Parathyroid adenoma (tissue), 2 donors: ENCODE measurements at regions not wholly inside any gene's neighbourhood (a gene's known extent, or its start where the extent isn't known, plus 50 kb on each side); places are given as distances from the start of the nearest gene placed in this dataset.

Experiments used
- H2AFZ ChIP-seq: fragments of 300-600 bp; sonication (generic); one replicate; pipeline ENCODE4 v1.7.0; 2017; ENCODE audit warnings: antibody characterized with exemption, mild to moderate bottlenecking
- H3K27ac ChIP-seq: fragments of 300-600 bp; sonication (generic); one replicate; pipeline ENCODE4 v1.7.0; 2017
- H3K27me3 ChIP-seq: fragments of 300-600 bp; sonication (generic); one replicate; pipeline ENCODE4 v1.7.0; 2017; ENCODE audit warnings: low read length; ENCODE audit not compliant: control insufficient read depth, insufficient read depth
- H3K36me3 ChIP-seq: fragments of 300-600 bp; sonication (generic); one replicate; pipeline ENCODE4 v1.7.0; 2017; ENCODE audit warnings: low read length; ENCODE audit not compliant: control insufficient read depth, insufficient read depth
- H3K4me1 ChIP-seq: fragments of 300-600 bp; sonication (generic); one replicate; pipeline ENCODE4 v1.7.0; 2017; ENCODE audit warnings: control low read depth
- H3K4me2 ChIP-seq: fragments of 300-600 bp; sonication (generic); one replicate; pipeline ENCODE4 v1.7.0; 2017; ENCODE audit warnings: low read length
- H3K4me3 ChIP-seq: fragments of 300-600 bp; sonication (generic); one replicate; pipeline ENCODE4 v1.7.0; 2017; ENCODE audit warnings: low read depth, low read length
- H3K79me2 ChIP-seq: fragments of 300-600 bp; sonication (generic); one replicate; pipeline ENCODE4 v1.7.0; 2017; ENCODE audit warnings: control low read depth
- H3K9ac ChIP-seq: fragments of 300-600 bp; sonication (generic); one replicate; pipeline ENCODE4 v1.7.0; 2017; ENCODE audit warnings: mild to moderate bottlenecking
- H3K9me3 ChIP-seq: fragments of 300-600 bp; sonication (generic); one replicate; pipeline ENCODE4 v1.7.0; 2017; ENCODE audit warnings: low read length; ENCODE audit not compliant: control insufficient read depth
- TF ChIP-seq, protein P1 (sequence below): fragments of 300-600 bp; sonication (generic); IDR thresholded peaks from one replicate; pipeline ENCODE4 v1.7.0; 2017; ENCODE audit warnings: antibody characterized with exemption, mild to moderate bottlenecking
- donor health status: primary hyperparathyroidism.

- Histone ChIP-seq H3K9me3 (no peaks in the 10 kb centered on the region), H3K27ac (no peak overlapping the region), H3K9ac (no peak overlapping the region), H3K27me3 (no peaks in the 10 kb centered on the region), H3K36me3 (no peaks in the 10 kb centered on the region), H3K4me1 (no peaks in the 10 kb centered on the region), H3K79me2 (no peaks in the 10 kb centered on the region), H2AFZ (no peak overlapping the region), H3K4me3 (no peak overlapping the region), H3K4me2 (no peak overlapping the region)
- TF ChIP-seq, protein P1, sequence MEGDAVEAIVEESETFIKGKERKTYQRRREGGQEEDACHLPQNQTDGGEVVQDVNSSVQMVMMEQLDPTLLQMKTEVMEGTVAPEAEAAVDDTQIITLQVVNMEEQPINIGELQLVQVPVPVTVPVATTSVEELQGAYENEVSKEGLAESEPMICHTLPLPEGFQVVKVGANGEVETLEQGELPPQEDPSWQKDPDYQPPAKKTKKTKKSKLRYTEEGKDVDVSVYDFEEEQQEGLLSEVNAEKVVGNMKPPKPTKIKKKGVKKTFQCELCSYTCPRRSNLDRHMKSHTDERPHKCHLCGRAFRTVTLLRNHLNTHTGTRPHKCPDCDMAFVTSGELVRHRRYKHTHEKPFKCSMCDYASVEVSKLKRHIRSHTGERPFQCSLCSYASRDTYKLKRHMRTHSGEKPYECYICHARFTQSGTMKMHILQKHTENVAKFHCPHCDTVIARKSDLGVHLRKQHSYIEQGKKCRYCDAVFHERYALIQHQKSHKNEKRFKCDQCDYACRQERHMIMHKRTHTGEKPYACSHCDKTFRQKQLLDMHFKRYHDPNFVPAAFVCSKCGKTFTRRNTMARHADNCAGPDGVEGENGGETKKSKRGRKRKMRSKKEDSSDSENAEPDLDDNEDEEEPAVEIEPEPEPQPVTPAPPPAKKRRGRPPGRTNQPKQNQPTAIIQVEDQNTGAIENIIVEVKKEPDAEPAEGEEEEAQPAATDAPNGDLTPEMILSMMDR, result no peak
Observed at GRCh38 chr7:27312820-27313219, 70.2 kb downstream of the EVX1 start.

- no peak overlapping the region for H3K4me3 ChIP-seq
- no peak overlapping the region for H3K4me2 ChIP-seq
- TF ChIP-seq, protein P1, result no peak
- no peaks in the 10 kb centered on the region for H3K36me3 ChIP-seq
- H3K79me2 ChIP-seq, result no peaks in the 10 kb centered on the region
- H3K9ac ChIP-seq, result no peak overlapping the region
- H3K4me1 ChIP-seq, result no peaks in the 10 kb centered on the region
- no peak overlapping the region for H2AFZ ChIP-seq
- no peak overlapping the region for H3K27ac ChIP-seq
- no peaks in the 10 kb centered on the region for H3K27me3 ChIP-seq
- no peaks in the 10 kb centered on the region for H3K9me3 ChIP-seq
Observed at GRCh38 chr7:27314111-27314510, 71.5 kb downstream of the EVX1 start.

DNA sequence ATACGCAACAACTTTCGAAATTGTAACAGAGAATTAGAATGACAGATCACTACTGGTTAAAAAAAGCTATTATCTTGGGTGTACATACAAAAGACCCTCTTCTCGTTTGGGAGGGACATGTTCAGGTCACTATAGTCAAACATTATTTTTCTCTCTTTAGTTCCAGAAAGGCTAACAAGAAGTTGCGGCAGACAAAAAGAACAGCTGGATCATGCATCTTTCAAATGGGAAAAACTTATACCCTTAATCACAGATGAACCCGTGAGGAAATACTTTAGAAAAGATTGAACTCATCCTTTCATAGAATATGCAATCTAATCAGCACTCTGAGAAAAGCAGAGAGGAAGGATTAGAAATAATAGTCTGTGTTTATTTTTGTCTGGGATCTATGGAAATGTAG is 72.5 kb downstream of the EVX1 start:
- H3K4me2 ChIP-seq, result no peak overlapping the region
- no peak overlapping the region for H3K4me3 ChIP-seq
- H3K79me2 ChIP-seq, result no peaks in the 10 kb centered on the region
- no peak overlapping the region for H2AFZ ChIP-seq
- no peaks in the 10 kb centered on the region for H3K36me3 ChIP-seq
- no peaks in the 10 kb centered on the region for H3K9me3 ChIP-seq
- H3K27me3 ChIP-seq, result no peaks in the 10 kb centered on the region
- H3K9ac ChIP-seq, result no peak overlapping the region
- no peaks in the 10 kb centered on the region for H3K4me1 ChIP-seq
- no peak overlapping the region for H3K27ac ChIP-seq
- TF ChIP-seq, protein P1, result no peak

GRCh38 chr7:27316311-27316710 is 73.7 kb downstream of the EVX1 start:
- H3K4me3 ChIP-seq, result no peak overlapping the region
- no peak overlapping the region for H3K9ac ChIP-seq
- TF ChIP-seq, protein P1, result no peak
- H2AFZ ChIP-seq, result no peak overlapping the region
- no peak overlapping the region for H3K27ac ChIP-seq
- H3K27me3 ChIP-seq, result no peaks in the 10 kb centered on the region
- no peak overlapping the region for H3K4me2 ChIP-seq
- no peaks in the 10 kb centered on the region for H3K36me3 ChIP-seq
- no peaks in the 10 kb centered on the region for H3K4me1 ChIP-seq
- no peaks in the 10 kb centered on the region for H3K79me2 ChIP-seq
- no peaks in the 10 kb centered on the region for H3K9me3 ChIP-seq

GRCh38 chr7:27324246-27324645 is 81.6 kb downstream of the EVX1 start:
- Histone ChIP-seq H3K4me3 (no peak overlapping the region), H2AFZ (no peak overlapping the region), H3K79me2 (no peaks in the 10 kb centered on the region), H3K27ac (no peak overlapping the region), H3K9ac (no peak overlapping the region), H3K27me3 (no peaks in the 10 kb centered on the region), H3K36me3 (no peaks in the 10 kb centered on the region), H3K4me1 (no peaks in the 10 kb centered on the region), H3K9me3 (no peaks in the 10 kb centered on the region), H3K4me2 (no peak overlapping the region)
- TF ChIP-seq, protein P1, result no peak
